ENCODE measurements at regions not wholly inside any gene's neighbourhood (a gene's known extent, or its start where the extent isn't known, plus 50 kb on each side); places are given as distances from the start of the nearest gene placed in this dataset.
"Not testable (repeated sequence)": the region's sequence is repeated elsewhere in the genome, so short reads cannot be mapped to it uniquely, and the experiment has no call there.

DNA sequence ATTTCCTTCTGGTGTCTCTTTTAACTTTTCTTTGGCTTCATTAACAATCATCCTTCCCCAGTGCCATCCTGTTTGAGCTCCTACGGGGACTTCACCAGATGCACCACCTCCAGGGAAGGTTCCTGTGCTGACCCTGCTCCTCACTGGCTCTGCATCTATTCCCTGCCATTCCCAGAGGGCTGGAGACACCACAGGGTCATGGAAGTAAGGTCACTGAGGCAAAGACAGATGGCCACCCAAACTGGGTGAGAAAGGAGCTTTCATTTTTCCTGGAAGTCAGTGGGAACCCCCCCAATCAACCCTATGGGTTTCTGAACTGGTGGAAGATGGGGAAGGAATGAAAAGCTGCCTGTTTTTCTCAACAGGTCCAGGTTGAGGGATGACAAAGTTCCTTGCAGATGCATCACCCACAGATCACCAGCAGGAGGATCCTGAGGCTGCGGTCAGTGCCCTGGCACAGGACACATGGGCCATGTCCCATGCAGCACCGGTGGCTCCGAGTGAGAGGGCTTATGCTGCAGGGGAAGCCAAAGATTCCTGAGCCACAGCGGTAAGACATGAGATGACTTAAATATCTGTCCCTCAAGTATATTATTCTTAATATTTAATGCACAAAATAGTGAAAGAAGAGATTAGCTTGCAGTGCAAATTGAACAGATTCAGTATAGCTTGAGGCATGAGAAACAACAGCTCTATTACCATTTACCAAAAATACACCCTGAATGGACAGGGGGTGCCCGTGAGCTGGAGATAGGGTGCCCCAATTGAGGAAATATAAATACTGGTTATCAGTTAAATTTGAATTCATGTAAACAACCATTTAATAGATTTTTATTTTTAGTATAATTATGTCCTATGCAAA, 73.0 kb upstream of the VPREB1 start:
- DNase-seq (ENCODE audit: missing footprints) (no peak), ATAC-seq (no peak)
- intact Hi-C loops (cut with DNase I): no loop called here

- intact Hi-C loops (cut with DNase I): no loop called here
- ATAC-seq (no peak), DNase-seq (ENCODE audit: missing footprints) (no peak)
These were observed 74.7 kb upstream of the VPREB1 start for GRCh38 chr22:22169923-22170322.

- ATAC-seq: no peak
- intact Hi-C loops (cut with DNase I): no loop called here
- DNase-seq (ENCODE audit: missing footprints): no peak
These were observed 75.4 kb upstream of the VPREB1 start for GRCh38 chr22:22168941-22169867.

DNA sequence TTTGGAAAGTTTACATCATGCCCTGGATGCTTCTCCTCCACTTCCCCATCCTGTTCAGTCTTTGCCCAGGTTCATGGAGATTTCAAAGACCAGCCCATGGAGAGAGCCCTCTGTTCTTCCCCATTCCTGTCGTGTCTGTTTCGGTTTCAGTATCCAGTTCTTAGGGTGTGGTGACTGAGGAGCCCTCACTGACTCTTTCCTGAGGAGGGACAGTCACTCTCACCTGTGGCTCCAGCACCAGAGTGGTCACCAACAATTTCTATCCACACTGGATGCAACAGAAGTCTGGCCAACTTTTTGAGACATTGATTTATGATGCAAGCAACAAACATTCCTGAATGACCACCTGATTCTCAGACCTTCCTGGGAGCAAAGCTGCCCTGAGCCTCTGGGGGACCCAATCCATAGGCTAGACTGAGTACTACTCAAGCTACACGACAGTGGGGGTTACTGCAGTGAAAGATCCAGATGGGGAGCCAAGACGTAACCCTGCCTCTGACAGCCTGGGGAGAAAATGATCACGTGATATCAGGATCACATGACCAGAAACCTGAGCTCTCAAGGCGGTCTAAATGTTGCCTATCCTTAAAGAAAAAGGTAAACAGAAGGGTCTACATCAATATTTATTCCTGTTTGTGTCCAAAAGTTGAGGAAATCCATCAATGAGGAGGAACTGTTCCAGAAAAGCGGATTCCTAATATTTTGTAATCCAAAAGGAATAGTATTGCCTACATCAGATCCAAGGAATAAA, 76.2 kb upstream of the VPREB1 start:
- DNase-seq (ENCODE audit: missing footprints) (no peak), ATAC-seq (no peak)
- intact Hi-C loops (cut with DNase I): no loop called here

DNA sequence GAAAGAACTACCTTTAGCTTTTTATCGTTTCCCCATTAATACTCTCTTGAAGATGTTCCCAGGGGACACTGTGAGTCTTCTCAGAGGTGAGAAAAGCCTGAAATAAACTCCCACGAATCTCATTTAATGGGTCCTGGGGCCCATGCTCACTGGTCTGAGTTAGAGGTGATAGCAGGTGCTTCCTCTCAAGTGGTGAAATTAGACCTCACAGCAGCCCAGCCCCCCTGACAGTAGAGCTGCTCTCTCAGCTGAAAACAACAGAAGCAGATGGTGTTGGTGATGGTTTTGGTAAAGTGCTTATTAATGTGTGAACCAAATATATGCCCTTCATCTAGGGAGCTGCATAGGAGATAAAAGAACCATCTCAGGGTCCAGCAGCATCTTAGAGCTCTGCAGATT, 76.8 kb upstream of the VPREB1 start:
- DNase-seq (ENCODE audit: missing footprints): no peak
- intact Hi-C loops (cut with DNase I): no loop called here
- ATAC-seq: no peak

- intact Hi-C loops (cut with DNase I): no loop called here
- DNase-seq (ENCODE audit: missing footprints): no peak
- ATAC-seq: no peak
These were observed 77.5 kb upstream of the VPREB1 start for GRCh38 chr22:22166941-22167713.

GRCh38 chr22:22165936-22166710, 78.5 kb upstream of the VPREB1 start:
- DNase-seq (ENCODE audit: missing footprints): no peak
- no peak for ATAC-seq
- intact Hi-C loops (cut with DNase I): no loop called here

GRCh38 chr22:22164541-22165272, 79.9 kb upstream of the VPREB1 start:
- intact Hi-C loops (cut with DNase I): no loop called here
- ATAC-seq (no peak), DNase-seq (ENCODE audit: missing footprints) (no peak)

- intact Hi-C loops (cut with DNase I): no loop called here
- no peak for ATAC-seq
- DNase-seq (ENCODE audit: missing footprints): no peak
These were observed 82.4 kb upstream of the VPREB1 start for GRCh38 chr22:22161924-22162851.

GRCh38 chr22:22160768-22161167, 83.8 kb upstream of the VPREB1 start:
- DNase-seq (ENCODE audit: missing footprints); intact Hi-C loops (cut with DNase I); ATAC-seq: not testable (repeated sequence)

DNA sequence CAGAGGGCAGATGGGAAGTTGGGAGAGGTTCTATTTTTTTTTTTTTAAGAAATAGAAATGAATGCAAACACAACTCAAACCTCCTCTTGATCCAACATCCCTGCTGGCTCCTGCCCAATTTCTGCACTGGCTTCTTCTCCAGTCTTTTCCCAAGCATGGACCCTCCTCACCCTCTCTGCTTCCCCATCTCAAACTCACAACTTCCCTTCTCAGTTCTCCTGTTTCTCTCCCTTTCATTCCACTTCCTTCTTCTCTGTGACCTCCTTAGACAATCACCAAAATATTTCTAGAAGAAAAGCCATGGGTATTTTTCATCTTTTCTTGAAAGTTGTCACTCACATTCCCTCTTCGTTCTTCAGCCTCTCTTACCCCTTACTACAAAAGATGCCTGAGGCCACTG, 85.2 kb upstream of the VPREB1 start:
- intact Hi-C loops (cut with DNase I): no loop called here
- DNase-seq (ENCODE audit: missing footprints) (no peak), ATAC-seq (no peak)

- no peak for DNase-seq (ENCODE audit: missing footprints)
- no peak for ATAC-seq
- intact Hi-C loops (cut with DNase I): no loop called here
These were observed 85.6 kb upstream of the VPREB1 start for GRCh38 chr22:22158965-22159364.

DNA sequence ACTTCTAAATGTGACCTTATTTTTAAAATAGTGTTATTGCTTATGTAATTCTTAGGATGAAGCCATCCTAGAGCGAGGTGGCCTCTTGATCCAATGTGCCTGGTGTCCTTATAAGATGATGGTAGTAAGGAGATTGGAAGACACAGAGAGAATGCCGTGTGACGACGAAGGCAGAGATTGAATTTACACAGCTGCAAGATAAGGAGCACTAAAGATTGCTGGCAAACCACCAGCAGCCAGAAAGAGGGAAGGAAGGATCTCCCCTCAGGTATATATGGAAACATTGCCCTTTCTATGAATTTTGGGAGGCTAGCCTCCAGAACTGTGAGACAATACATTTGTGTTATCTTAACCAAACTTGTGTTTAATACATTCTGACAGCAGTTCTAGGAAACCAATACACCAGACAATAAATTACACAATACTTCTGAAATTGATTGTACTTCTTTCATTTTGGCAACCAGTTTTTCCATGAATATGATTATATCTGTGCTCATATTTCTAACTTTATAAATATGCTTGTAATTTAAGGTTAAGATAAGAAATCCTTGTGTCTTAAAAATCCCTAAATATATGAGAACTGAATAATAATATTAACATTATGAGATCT, 86.3 kb upstream of the VPREB1 start:
- ATAC-seq: no peak
- DNase-seq (ENCODE audit: missing footprints): no peak
- intact Hi-C loops (cut with DNase I): no loop called here

- ATAC-seq (no peak), DNase-seq (ENCODE audit: missing footprints) (no peak)
- intact Hi-C loops (cut with DNase I): no loop called here
These were observed 87.2 kb upstream of the VPREB1 start for GRCh38 chr22:22157348-22157725.

DNA sequence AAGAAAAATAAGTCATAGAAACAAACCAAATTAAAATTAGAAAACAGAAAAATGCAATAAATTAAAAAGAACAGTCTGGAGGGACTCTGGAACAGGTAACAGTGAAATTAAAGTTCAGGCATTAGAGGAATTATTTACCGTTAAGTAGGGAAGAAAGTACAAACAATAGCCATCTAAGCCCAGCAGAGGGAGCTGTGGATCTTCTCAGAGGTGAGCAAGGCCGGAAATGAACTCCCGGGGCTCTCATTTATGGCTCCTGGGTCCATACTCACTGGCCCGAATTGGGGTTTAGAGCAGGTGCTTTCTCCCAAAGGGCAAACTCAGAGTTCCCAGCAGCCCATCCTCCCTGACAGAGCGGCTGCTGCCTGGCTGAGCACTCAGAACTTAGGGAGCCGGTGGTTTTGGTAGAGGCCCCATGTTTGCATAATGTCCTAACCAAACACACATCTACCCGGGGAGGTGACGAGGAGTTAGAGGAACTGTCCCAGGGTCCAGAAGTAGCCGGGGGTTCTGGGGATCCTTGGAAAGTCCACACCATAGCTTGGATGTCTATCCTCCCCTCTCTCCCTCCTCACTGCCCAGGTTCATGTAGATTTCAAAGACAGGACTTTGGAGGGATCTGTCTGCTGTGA, 87.8 kb upstream of the VPREB1 start:
- no peak for DNase-seq (ENCODE audit: missing footprints)
- intact Hi-C loops (cut with DNase I): no loop called here
- ATAC-seq: no peak
